ENCODE measurements at regions not wholly inside any gene's neighbourhood (a gene's known extent, or its start where the extent isn't known, plus 50 kb on each side); places are given as distances from the start of the nearest gene placed in this dataset.
"Not testable (repeated sequence)": the region's sequence is repeated elsewhere in the genome, so short reads cannot be mapped to it uniquely, and the experiment has no call there.

- DNase-seq = peak; percentile 74
These were observed 102.8 kb upstream of the OSBPL11 start for GRCh38 chr3:125697979-125698640.

GRCh38 chr3:125715651-125716050 is 120.4 kb upstream of the OSBPL11 start:
- DNase-seq = no peak

GRCh38 chr3:125732151-125732550 is 136.9 kb upstream of the OSBPL11 start:
- DNase-seq = not testable (repeated sequence)

GRCh38 chr3:125741991-125742718 is 146.9 kb upstream of the OSBPL11 start:
- not testable (repeated sequence) for DNase-seq

- peak; percentile 89 for DNase-seq
These were observed 147.5 kb upstream of the OSBPL11 start for GRCh38 chr3:125742845-125743244.

GRCh38 chr3:125757050-125757449 is 161.8 kb upstream of the OSBPL11 start:
- DNase-seq = peak; percentile 10

- not testable (repeated sequence) for DNase-seq
These were observed 163.4 kb upstream of the OSBPL11 start for GRCh38 chr3:125758641-125759130.

- DNase-seq = peak; percentile 59
These were observed 167.3 kb upstream of the OSBPL11 start for GRCh38 chr3:125762601-125763000.

- peak; percentile 65 for DNase-seq
These were observed 171.1 kb upstream of the OSBPL11 start for GRCh38 chr3:125766285-125766826.

GRCh38 chr3:125766931-125767330 is 171.6 kb upstream of the OSBPL11 start:
- not testable (repeated sequence) for DNase-seq

GRCh38 chr3:125767641-125768040 is 172.3 kb upstream of the OSBPL11 start:
- no peak for DNase-seq

- not testable (repeated sequence) for DNase-seq
These were observed 173.5 kb upstream of the OSBPL11 start for GRCh38 chr3:125768821-125769220.

GRCh38 chr3:125771506-125771905 is 176.2 kb upstream of the OSBPL11 start:
- DNase-seq = not testable (repeated sequence)

- DNase-seq = not testable (repeated sequence)
These were observed 179.2 kb upstream of the OSBPL11 start for GRCh38 chr3:125774433-125775034.

- not testable (repeated sequence) for DNase-seq
These were observed 179.8 kb upstream of the OSBPL11 start for GRCh38 chr3:125775106-125775505.

GRCh38 chr3:125775606-125776294 is 180.5 kb upstream of the OSBPL11 start:
- DNase-seq = not testable (repeated sequence)

GRCh38 chr3:125779276-125779675 is 184.0 kb upstream of the OSBPL11 start:
- DNase-seq = not testable (repeated sequence)

- not testable (repeated sequence) for DNase-seq
These were observed 184.6 kb upstream of the OSBPL11 start for GRCh38 chr3:125779918-125780317.

GRCh38 chr3:125781678-125782077 is 186.4 kb upstream of the OSBPL11 start:
- not testable (repeated sequence) for DNase-seq

- not testable (repeated sequence) for DNase-seq
These were observed 178.7 kb upstream of the ROPN1B start for GRCh38 chr3:125790312-125790711.

- DNase-seq = not testable (repeated sequence)
These were observed 178.0 kb upstream of the ROPN1B start for GRCh38 chr3:125791021-125791420.

GRCh38 chr3:125810010-125810409 is 159.0 kb upstream of the ROPN1B start:
- DNase-seq = not testable (repeated sequence)

GRCh38 chr3:125822175-125822574 is 146.8 kb upstream of the ROPN1B start:
- DNase-seq = peak; percentile 89
